ES-I3 (cell line): ENCODE measurements at regions not wholly inside any gene's neighbourhood (a gene's known extent, or its start where the extent isn't known, plus 50 kb on each side); places are given as distances from the start of the nearest gene placed in this dataset.

Source experiments
- H3K36me3 ChIP-seq: 2 replicates; pipeline ENCODE4 v1.6.1; 2013; ENCODE audit warnings: mild to moderate bottlenecking, low read length, control low read depth, moderate library complexity; ENCODE audit not compliant: insufficient read depth
- H3K4me1 ChIP-seq: 2 replicates; pipeline ENCODE4 v1.6.1; 2013; ENCODE audit warnings: mild to moderate bottlenecking, control low read depth, low read length; ENCODE audit not compliant: insufficient read depth
- H3K9ac ChIP-seq: 2 replicates; pipeline ENCODE4 v1.6.1; 2013; ENCODE audit warnings: low read depth, mild to moderate bottlenecking, low read length, moderate library complexity
- H3K9me3 ChIP-seq: 2 replicates; pipeline ENCODE4 v1.6.1; 2013; ENCODE audit warnings: mild to moderate bottlenecking, low read length, moderate library complexity; ENCODE audit not compliant: control insufficient read depth, insufficient read depth

GRCh38 chr7:46567858-46568257 lies 646.8 kb upstream of the IGFBP3 start:
- Histone ChIP-seq H3K36me3 (no peaks in the 10 kb centered on the region), H3K9me3 (no peaks in the 10 kb centered on the region), H3K4me1 (peaks cover 4% of the 10 kb centered on the region), H3K9ac (no peak overlapping the region)

- Histone ChIP-seq H3K4me1 (peaks cover 4% of the 10 kb centered on the region), H3K9ac (no peak overlapping the region), H3K36me3 (no peaks in the 10 kb centered on the region), H3K9me3 (no peaks in the 10 kb centered on the region)
These were observed 645.2 kb upstream of the IGFBP3 start for GRCh38 chr7:46566097-46566774.

DNA sequence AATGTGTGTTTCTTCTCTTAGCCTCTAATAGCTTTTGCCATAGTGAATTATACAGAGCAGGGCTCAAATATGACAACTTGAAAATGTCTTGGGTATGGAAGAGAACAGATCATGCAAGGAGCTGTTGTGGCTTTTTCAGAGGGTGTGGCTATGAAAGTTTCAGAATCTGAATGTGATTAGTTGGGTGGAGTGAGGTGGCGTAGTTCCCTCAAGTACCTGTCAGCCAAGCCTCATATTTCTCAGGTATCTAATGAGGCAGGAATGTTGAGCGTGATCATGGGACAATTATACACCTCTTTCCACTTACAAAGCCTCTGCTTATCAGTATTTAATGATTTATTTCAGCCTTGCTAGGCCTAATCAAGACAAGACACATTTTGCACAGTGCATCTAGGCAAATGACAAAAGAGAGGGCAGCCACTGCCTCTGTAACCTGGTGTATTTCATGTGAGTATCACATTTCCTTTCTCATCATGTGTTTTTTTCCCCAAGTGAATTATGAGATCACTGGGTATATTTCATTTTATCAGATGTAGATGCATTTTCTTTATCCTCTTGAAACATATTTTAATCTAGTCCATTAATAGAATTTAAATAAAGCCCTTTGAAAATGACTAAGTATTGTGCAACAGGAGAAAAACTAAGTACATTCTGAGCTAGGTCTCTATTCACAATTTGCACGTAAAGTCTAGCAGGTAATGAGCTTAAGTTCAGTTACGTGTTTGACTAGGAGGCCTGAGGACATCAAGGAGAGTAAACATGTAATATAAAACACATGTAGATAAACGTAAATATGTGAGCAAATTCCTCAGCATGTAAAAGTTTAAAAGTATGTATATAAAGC lies 644.4 kb upstream of the IGFBP3 start:
- Histone ChIP-seq H3K36me3 (no peaks in the 10 kb centered on the region), H3K9me3 (no peaks in the 10 kb centered on the region), H3K9ac (no peak overlapping the region), H3K4me1 (peaks cover 4% of the 10 kb centered on the region)

- Histone ChIP-seq H3K9ac (no peak overlapping the region), H3K36me3 (no peaks in the 10 kb centered on the region), H3K9me3 (no peaks in the 10 kb centered on the region), H3K4me1 (peaks cover 4% of the 10 kb centered on the region; the same call in 1 of the 2 replicates)
These were observed 638.2 kb upstream of the IGFBP3 start for GRCh38 chr7:46559194-46559832.

GRCh38 chr7:46558482-46559193 lies 637.6 kb upstream of the IGFBP3 start:
- Histone ChIP-seq H3K9ac (no peak overlapping the region), H3K9me3 (no peaks in the 10 kb centered on the region), H3K4me1 (peaks cover 4% of the 10 kb centered on the region; the same call in 1 of the 2 replicates), H3K36me3 (no peaks in the 10 kb centered on the region)

DNA sequence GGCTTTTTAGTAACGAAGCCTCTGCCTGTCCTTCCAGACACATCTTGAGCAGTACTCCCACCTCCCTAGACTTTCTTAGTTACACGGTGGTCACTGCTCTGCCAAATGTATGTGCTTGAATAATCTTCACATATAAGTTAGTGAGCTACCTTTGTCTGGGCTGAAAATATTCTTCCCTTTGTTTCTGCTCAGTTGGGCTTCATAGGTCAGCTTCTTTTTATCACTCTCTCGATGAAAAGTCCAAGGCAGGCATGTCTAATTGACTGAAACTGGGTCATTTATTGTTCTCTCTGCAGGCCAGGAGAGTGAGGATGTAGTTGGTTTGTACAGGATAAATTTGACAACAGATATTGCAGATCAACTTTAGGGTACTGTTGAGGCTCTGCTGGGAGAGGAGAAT lies 636.7 kb upstream of the IGFBP3 start:
- no peaks in the 10 kb centered on the region for H3K36me3 ChIP-seq
- H3K9me3 ChIP-seq: no peaks in the 10 kb centered on the region
- peaks cover 4% of the 10 kb centered on the region; the same call in 1 of the 2 replicates for H3K4me1 ChIP-seq
- H3K9ac ChIP-seq: no peak overlapping the region

DNA sequence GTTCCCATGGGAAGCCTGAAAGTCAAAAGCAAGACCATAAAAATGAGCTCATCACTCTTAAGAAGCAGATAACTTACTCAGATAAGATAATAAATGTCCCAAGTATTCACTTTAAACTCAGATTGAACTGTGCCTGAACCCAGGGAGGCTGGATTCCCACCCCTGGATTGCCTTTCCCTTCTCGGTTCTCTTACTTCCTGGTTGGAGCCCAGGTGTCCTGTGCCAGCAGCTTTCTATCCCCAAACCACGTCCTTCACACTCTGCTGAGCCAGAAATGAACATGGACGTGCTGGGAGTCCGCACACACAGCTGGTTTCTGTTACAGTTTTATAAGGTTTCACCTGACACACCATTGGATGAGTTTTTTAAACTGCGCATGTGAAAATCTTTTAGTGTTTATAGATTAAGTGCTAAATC lies 636.2 kb upstream of the IGFBP3 start:
- H3K36me3 ChIP-seq: no peaks in the 10 kb centered on the region
- no peak overlapping the region for H3K9ac ChIP-seq

GRCh38 chr7:46554688-46555422 lies 633.8 kb upstream of the IGFBP3 start:
- no peaks in the 10 kb centered on the region for H3K36me3 ChIP-seq
- H3K4me1 ChIP-seq: peaks cover 4% of the 10 kb centered on the region; the same call in 1 of the 2 replicates
- no peak overlapping the region for H3K9ac ChIP-seq
- H3K9me3 ChIP-seq: no peaks in the 10 kb centered on the region

More for the DNA sequence above, 636.2 kb upstream of the IGFBP3 start:
- H3K9me3 ChIP-seq: no peaks in the 10 kb centered on the region
- peaks cover 4% of the 10 kb centered on the region; the same call in 1 of the 2 replicates for H3K4me1 ChIP-seq

- no peaks in the 10 kb centered on the region for H3K9me3 ChIP-seq
- no peaks in the 10 kb centered on the region for H3K36me3 ChIP-seq
- peaks cover 4% of the 10 kb centered on the region; the same call in 1 of the 2 replicates for H3K4me1 ChIP-seq
- H3K9ac ChIP-seq: no peak overlapping the region
These were observed 630.5 kb upstream of the IGFBP3 start for GRCh38 chr7:46551603-46552002.

GRCh38 chr7:46550864-46551263 lies 629.8 kb upstream of the IGFBP3 start:
- H3K36me3 ChIP-seq: no peaks in the 10 kb centered on the region
- H3K9me3 ChIP-seq: no peaks in the 10 kb centered on the region
- peaks cover 4% of the 10 kb centered on the region; the same call in 1 of the 2 replicates for H3K4me1 ChIP-seq
- H3K9ac ChIP-seq: no peak overlapping the region

DNA sequence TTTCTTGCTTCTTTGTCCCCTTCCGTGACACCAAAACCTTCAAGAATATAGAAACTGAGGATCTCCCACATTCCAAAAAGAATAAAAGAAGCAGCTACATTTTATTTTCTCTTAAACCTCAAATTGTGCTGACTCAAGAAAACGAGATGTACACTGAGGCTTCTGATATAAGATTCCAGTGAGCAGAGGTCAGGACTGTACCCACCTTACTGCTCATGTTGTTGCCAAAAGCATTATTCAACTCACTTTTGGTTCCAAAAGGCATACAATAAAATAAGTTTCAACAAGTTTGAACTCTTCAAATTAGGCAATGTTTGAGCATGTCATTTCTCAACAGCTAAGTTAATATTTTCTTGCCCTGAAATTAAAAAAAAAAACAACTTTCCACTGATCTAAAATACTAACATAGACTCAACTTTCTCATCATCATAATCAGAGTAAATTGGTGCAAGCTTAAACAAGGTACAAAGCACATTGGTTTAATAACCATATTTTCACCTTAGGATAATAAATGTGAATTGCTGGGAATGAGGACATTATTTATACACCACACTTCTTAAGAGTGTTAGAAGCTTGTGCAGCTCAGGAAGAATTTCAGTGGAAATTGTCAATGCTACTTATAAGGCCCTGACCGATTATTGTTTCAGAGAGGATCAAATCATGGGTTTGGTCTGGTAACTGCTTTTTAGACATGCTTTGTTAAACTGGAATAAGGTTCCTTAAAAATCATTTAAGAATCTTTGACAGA lies 629.0 kb upstream of the IGFBP3 start:
- Histone ChIP-seq H3K9me3 (no peaks in the 10 kb centered on the region), H3K4me1 (peaks cover 4% of the 10 kb centered on the region), H3K9ac (no peak overlapping the region), H3K36me3 (no peaks in the 10 kb centered on the region)

DNA sequence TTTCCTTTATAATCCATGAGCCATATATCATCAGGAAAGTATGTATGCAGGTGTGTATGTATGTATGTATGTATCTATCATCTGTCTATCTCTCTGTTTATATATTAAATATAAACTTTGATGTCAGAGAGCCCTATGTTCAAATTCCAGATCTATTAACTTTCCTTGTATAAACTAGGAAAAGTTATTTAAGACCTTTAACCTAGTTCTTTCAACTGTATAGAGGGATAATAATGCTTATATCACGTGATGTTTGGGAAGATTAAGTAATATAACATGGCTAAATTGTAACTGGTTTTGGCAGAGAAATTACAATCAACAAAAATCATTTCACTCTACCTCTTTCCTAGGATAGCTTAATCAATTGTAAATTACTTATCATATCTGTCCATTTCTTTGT lies 628.3 kb upstream of the IGFBP3 start:
- Histone ChIP-seq H3K9ac (no peak overlapping the region), H3K4me1 (no peaks in the 10 kb centered on the region; the same call in 1 of the 2 replicates), H3K9me3 (no peaks in the 10 kb centered on the region), H3K36me3 (no peaks in the 10 kb centered on the region)

DNA sequence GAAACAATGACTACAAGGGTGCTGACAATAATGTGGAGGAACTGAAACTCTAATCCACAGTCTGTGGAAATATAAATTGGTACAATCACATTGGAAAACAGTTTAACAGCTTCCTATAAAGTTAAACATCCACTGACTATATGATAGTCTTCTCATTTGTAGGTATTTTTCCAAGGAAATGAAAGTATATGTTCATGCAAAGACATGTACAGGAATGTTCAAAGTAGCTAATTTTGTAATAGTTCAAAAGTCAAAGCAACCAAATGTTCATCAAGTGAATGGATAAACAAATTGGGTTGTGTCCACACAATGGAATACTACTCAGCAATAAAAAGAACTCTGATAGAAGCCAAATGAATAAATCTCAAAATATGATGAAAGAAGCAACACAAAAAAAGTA lies 626.0 kb upstream of the IGFBP3 start:
- no peaks in the 10 kb centered on the region for H3K9me3 ChIP-seq
- no peaks in the 10 kb centered on the region for H3K36me3 ChIP-seq
- H3K4me1 ChIP-seq: peaks cover 9% of the 10 kb centered on the region
- H3K9ac ChIP-seq: no peak overlapping the region
